SK-N-SH (cell line): ENCODE measurements at regions not wholly inside any gene's neighbourhood (a gene's known extent, or its start where the extent isn't known, plus 50 kb on each side); places are given as distances from the start of the nearest gene placed in this dataset.

Experiments
- FOXM1 ChIP-seq: IDR thresholded peaks from 2 replicates; pipeline ENCODE4 v1.4.0; 2012; ENCODE audit warnings: low read depth, mild to moderate bottlenecking
- GABPA ChIP-seq: IDR thresholded peaks from 2 replicates; pipeline ENCODE4 v1.4.0; 2012; ENCODE audit warnings: low read depth, mild to moderate bottlenecking
- MXI1 ChIP-seq: IDR thresholded peaks from 2 replicates; pipeline ENCODE4 v1.6.1; 2012; ENCODE audit warnings: mild to moderate bottlenecking, low read depth, low read length, improper control_type of control experiment
- NFIC ChIP-seq: IDR thresholded peaks from 2 replicates; pipeline ENCODE4 v1.4.0; 2012; ENCODE audit warnings: borderline replicate concordance
- POLR2AphosphoS5 ChIP-seq: IDR thresholded peaks from 2 replicates; pipeline ENCODE4 v1.6.1; 2012; ENCODE audit warnings: low read depth, low read length
- RAD21 ChIP-seq: IDR thresholded peaks from 2 replicates; pipeline ENCODE4 v1.6.1; 2012; ENCODE audit warnings: mild to moderate bottlenecking, low read length
- SMC3 ChIP-seq: IDR thresholded peaks from 2 replicates; pipeline ENCODE4 v1.6.1; 2012; ENCODE audit warnings: low read depth, low read length, improper control_type of control experiment
- YY1 ChIP-seq: IDR thresholded peaks from 2 replicates; pipeline ENCODE4 v1.4.0; 2012; ENCODE audit warnings: low read depth, mild to moderate bottlenecking
- TF ChIP-seq, protein P1 (sequence below): fragments of 200-600 bp; sonication (generic); IDR thresholded peaks from 2 replicates; pipeline ENCODE4 v1.6.1; 2017; ENCODE audit warnings: antibody characterized with exemption, mild to moderate bottlenecking, moderate library complexity
- TF ChIP-seq, protein P2 (sequence below): IDR thresholded peaks from 2 replicates; pipeline ENCODE4; 2012

DNA sequence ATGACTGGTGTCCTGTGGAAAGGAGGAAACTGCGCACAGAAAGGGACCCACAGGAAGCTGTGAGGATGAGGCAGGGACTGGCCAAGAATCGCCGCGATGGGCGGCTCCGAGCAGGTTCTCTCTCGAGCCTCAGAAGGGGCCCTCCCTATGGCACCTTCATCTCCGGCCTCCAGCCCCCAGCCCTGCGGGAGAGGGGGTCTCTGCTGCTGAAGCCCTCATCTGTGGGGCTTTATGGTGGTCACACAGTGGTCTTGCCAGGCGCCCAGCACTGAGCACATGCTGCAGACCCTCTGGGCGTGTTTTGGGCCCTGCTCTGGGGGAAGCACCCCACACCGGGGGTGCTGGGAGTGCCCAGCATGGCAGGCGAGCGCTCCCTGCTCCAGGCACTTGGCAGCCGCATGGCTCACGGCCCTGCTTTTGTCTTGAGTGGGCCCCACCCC, 86.6 kb upstream of the ACTRT2 start:
- no peak for TF ChIP-seq MXI1
- TF ChIP-seq, protein P1, sequence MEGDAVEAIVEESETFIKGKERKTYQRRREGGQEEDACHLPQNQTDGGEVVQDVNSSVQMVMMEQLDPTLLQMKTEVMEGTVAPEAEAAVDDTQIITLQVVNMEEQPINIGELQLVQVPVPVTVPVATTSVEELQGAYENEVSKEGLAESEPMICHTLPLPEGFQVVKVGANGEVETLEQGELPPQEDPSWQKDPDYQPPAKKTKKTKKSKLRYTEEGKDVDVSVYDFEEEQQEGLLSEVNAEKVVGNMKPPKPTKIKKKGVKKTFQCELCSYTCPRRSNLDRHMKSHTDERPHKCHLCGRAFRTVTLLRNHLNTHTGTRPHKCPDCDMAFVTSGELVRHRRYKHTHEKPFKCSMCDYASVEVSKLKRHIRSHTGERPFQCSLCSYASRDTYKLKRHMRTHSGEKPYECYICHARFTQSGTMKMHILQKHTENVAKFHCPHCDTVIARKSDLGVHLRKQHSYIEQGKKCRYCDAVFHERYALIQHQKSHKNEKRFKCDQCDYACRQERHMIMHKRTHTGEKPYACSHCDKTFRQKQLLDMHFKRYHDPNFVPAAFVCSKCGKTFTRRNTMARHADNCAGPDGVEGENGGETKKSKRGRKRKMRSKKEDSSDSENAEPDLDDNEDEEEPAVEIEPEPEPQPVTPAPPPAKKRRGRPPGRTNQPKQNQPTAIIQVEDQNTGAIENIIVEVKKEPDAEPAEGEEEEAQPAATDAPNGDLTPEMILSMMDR, result no peak
- TF ChIP-seq FOXM1, result no peak
- TF ChIP-seq GABPA, result no peak
- TF ChIP-seq RAD21, result no peak
- TF ChIP-seq YY1, result no peak
- TF ChIP-seq SMC3, result no peak
- TF ChIP-seq NFIC, result no peak
- no peak for TF ChIP-seq POLR2AphosphoS5
- TF ChIP-seq, protein P2, sequence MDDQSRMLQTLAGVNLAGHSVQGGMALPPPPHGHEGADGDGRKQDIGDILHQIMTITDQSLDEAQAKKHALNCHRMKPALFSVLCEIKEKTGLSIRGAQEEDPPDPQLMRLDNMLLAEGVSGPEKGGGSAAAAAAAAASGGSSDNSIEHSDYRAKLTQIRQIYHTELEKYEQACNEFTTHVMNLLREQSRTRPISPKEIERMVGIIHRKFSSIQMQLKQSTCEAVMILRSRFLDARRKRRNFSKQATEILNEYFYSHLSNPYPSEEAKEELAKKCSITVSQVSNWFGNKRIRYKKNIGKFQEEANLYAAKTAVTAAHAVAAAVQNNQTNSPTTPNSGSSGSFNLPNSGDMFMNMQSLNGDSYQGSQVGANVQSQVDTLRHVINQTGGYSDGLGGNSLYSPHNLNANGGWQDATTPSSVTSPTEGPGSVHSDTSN, result no peak
